GM18868 (cell line): ENCODE measurements at regions not wholly inside any gene's neighbourhood (a gene's known extent, or its start where the extent isn't known, plus 50 kb on each side); places are given as distances from the start of the nearest gene placed in this dataset.

Experiments used
- ATAC-seq: cut with Tn5 transposase; IDR thresholded peaks from one replicate; pipeline ENCODE4 v1.9.1; 2021; ENCODE audit warnings: mild to moderate bottlenecking, moderate library complexity; ENCODE audit not compliant: unreplicated experiment

GRCh38 chr3:68468695-68469375 lies 463.5 kb downstream of the TAFA4 start:
- no peak for ATAC-seq

GRCh38 chr3:68467465-68467864 lies 464.9 kb downstream of the TAFA4 start:
- ATAC-seq: no peak

- ATAC-seq: no peak
Measured at GRCh38 chr3:68458581-68458980, 473.8 kb downstream of the TAFA4 start.

- ATAC-seq: no peak
Measured at GRCh38 chr3:68448510-68449383, 483.6 kb downstream of the TAFA4 start.

GRCh38 chr3:68447885-68448284 lies 484.5 kb downstream of the TAFA4 start:
- no peak for ATAC-seq

GRCh38 chr3:68441054-68441453 lies 491.3 kb downstream of the TAFA4 start:
- ATAC-seq: no peak

- ATAC-seq: no peak
Measured at GRCh38 chr3:68436619-68437401, 495.5 kb downstream of the TAFA4 start.

GRCh38 chr3:68428495-68428894 lies 503.9 kb downstream of the TAFA4 start:
- no peak for ATAC-seq

GRCh38 chr3:68424796-68425460 lies 507.4 kb downstream of the TAFA4 start:
- ATAC-seq: no peak

GRCh38 chr3:68408626-68409025 lies 523.7 kb downstream of the TAFA4 start:
- ATAC-seq: no peak

- no peak for ATAC-seq
Measured at GRCh38 chr3:68403741-68404140, 528.6 kb downstream of the TAFA4 start.

- no peak for ATAC-seq
Measured at GRCh38 chr3:68402235-68402918, 530.0 kb downstream of the TAFA4 start.

GRCh38 chr3:68378631-68379030 lies 553.7 kb downstream of the TAFA4 start:
- no peak for ATAC-seq

GRCh38 chr3:68373727-68374126 lies 558.6 kb downstream of the TAFA4 start:
- ATAC-seq: no peak

- ATAC-seq: no peak
Measured at GRCh38 chr3:68363796-68364195, 568.6 kb downstream of the TAFA4 start.

- ATAC-seq: no peak
Measured at GRCh38 chr3:68360492-68360891, 571.9 kb downstream of the TAFA4 start.

- ATAC-seq: no peak
Measured at GRCh38 chr3:68345781-68346180, 586.6 kb downstream of the TAFA4 start.

- no peak for ATAC-seq
Measured at GRCh38 chr3:68342426-68342825, 589.9 kb downstream of the TAFA4 start.

GRCh38 chr3:68336042-68336441 lies 596.3 kb downstream of the TAFA4 start:
- no peak for ATAC-seq

- no peak for ATAC-seq
Measured at GRCh38 chr3:68334367-68334986, 597.9 kb downstream of the TAFA4 start.
